HG03575 (cell line): ENCODE measurements at regions not wholly inside any gene's neighbourhood (a gene's known extent, or its start where the extent isn't known, plus 50 kb on each side); places are given as distances from the start of the nearest gene placed in this dataset.
"Not testable (repeated sequence)": the region's sequence is repeated elsewhere in the genome, so short reads cannot be mapped to it uniquely, and the experiment has no call there.

Source experiments
- ATAC-seq: cut with Tn5 transposase; IDR thresholded peaks from one replicate; pipeline ENCODE4 v1.9.1; 2021; ENCODE audit not compliant: unreplicated experiment, insufficient number of reproducible peaks, low FRiP score; ENCODE audit errors: extremely low read depth

DNA sequence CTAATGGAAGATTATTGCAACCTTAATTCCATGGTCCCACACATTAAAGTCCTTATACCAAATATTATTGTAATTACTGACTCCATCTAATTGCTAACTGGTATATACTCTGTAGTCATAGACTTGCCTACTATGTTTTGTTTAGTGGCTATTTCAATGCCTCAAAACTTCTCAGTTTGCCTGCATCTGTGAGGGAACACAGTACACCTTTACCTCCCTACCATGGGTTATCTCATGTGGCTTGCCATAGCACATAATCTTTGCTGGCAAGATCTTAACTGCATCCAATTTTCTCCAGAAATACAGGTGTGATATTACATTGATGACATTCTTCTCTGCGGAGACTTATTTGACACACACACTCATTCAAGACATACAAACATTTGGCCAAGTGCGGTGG is 107.1 kb upstream of the ZNF184 start:
- no peak for ATAC-seq

DNA sequence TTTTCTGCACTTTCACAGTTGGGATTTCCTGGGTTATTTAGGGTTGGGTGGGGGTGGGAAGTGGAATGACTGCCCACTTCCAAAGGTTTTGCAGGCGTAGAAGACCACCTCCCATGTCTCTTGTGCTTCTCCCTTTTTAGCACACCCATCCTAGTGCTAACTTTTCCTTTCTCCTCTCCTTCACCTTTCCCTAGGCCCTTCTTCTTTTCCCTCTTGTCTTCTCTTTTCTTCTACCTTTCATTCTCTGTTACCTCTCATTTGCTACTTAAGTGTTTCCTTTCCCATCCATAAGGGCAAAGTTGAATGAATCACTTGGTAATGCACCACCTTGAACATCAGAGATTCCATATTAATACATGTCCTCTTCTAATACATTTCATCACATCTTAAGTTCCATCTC is 105.0 kb upstream of the ZNF184 start:
- ATAC-seq = no peak

DNA sequence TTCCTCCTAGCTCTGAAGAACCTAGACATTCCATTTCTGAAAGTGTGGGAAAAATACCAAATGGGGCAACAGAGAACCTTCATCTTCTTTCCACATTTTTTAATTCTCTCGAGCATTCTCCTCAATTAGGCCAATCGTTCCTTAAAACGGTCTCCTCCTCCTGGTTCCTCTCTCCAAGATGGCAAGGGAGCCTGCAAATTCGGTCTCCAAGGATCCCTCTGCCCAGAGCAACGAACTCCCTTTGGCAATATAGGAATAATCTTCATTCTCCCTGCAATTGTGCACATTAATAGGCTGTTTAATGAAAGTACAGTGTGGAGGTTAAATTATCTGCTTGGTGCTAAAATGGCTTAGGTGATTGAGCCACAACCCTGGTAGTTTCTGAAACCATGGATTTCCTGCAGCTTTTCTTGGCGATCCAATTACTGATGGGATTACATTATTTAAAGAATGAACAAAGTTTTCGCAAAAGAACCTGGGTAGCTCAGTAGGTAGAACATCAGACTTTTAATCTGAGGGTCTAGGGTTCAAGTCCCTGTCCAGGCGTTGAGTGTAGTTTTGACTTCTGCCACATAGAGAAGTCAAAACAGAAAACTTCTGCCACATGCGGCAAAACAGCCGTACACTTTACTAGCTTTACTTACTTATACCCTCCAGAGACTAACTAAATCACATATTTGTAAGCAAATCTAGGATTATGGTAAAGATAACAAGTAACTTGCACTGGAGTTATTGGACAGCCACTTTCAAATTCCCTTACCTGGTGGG is 102.9 kb upstream of the ZNF184 start:
- no peak for ATAC-seq

DNA sequence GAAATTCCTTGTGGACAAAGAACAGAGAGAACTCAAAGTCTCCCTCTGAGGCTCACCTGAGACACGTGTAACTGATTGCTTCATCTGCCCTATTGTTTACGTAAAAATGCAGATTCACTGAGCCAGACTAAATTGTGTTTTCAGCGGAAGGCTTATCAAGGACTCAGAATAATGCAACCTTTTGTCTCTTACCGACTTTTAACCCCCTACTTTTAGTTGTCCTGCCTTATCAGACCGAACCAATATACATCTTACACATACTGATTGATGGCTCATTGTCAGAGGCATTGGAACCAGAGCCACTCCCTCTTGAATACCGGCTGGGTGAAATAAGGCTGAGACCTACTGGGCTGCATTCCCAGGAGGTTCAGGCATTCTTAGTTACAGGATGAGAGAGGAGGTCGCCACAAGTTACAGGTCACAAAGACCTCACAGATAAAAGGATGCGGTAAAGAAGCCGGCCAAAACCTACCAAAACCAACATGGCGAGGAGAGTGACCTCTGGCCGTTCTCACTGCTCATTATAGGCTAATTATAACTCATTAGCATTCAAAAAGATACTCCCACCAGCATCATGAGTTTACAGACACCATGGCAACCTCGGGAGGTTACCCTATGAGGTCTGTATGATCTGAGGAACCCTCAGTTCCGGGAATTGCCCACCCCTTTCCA is 95.5 kb upstream of the ZNF184 start:
- ATAC-seq = no peak

DNA sequence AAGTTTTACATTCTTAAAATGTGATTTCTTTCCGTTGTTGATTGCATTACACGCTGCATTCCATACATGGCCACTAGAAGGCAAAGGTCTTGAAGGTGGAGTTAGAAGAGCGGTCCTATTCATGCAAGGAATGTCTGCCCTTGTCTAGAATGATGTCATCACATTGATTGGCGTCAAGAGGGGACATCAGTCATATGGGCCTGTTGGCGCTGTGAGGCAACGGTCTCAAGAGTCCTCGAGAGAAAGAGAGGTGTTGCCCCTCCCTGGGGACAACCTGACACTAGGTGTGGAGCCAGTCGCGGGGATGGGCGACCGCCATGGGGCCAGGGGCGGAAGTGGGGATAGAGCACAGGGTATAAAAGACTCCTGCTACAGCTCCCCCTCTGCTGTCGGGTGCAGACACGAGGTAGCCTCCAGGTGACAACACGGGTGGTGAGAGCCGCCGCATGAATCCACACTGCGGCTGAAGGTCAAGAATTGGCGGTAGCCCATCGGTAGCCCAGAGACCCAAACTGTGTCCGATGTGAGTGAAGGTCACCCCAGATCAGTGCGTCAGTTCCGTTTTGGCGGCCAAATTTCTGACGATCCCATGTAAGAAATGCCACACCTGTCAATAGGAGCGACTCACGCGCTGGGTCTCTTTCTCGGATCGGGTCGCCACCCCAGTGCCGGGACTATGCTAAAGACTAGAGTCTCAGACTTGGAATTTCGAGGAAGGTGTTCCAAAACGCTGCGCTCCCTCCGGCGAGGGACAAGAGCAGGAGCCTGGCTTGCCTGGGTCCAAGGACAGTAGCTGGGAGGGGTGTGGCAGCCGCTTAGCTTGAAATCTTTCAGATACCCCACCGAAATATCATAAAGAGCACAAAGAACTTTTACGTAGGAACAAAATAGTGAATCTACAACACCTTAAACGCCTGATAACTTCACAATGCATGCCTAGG is 93.2 kb upstream of the ZNF184 start:
- no peak for ATAC-seq

DNA sequence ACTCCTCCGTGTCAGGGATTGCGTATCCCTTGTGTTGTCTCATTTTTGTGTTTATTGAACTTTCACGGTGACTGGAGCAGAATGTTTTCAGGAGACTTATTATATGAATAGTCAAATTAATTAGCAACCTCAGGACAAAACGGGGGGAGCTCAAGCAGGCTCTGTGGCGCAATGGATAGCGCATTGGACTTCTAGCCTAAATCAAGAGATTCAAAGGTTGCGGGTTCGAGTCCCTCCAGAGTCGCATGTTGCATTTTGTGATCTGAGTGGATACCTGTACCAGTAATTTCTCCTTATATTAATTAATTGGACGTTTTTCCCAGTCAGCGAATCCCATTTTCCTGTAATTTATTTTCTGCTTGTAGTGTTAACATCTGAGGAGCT is 89.1 kb upstream of the ZNF184 start:
- no peak for ATAC-seq

DNA sequence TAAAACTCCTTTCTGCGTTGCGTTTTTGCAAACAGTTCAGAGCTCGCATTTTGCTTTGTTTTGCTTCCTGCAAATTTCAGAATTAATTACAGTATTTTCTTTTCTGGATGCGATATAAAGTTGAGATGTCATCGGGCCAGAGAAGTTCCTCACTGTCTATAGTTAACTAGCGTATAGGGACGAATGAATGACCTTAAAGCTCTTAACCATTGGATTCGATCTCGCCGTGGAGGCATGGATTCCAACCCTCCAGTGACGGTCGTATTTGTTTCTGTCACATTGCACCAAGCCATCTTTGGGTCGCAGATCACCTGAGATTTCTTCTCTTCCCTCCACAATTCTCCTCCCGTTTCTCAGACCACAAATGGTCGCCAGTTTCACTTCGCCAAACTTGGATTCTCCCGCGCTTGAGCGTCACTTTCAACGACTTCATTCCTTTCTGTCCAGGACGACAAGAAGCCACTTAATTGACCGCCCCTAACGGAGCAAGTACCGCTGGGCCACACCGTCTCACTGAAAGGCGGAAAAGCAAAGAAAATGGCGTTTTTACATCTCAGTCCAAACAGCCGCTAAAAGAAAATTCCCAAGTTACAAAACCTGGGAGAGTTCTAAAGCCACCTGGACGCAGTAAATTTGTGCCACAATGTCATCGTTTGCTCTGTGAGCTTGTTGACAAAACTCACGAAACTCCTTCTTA is 85.3 kb upstream of the ZNF184 start:
- ATAC-seq = no peak

DNA sequence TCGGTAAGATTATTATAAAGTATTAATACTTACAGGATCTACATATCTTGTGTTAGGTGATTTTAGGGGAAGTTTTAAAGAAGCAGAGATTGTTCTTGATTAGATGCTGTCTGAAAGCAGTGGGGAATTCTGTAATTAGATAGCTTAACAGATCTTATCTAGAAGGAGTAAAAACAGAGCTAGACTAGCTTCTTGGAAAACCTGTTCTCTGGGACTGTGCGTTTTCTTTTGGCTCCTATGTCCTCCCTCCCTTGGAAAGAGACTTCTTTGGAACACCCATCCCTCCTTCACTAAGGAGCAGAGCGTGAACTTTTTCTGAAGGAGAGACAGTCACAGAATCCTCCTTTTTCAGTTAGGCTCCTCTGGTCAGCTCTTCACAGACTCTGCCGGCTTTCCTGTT is 83.5 kb upstream of the ZNF184 start:
- no peak for ATAC-seq

DNA sequence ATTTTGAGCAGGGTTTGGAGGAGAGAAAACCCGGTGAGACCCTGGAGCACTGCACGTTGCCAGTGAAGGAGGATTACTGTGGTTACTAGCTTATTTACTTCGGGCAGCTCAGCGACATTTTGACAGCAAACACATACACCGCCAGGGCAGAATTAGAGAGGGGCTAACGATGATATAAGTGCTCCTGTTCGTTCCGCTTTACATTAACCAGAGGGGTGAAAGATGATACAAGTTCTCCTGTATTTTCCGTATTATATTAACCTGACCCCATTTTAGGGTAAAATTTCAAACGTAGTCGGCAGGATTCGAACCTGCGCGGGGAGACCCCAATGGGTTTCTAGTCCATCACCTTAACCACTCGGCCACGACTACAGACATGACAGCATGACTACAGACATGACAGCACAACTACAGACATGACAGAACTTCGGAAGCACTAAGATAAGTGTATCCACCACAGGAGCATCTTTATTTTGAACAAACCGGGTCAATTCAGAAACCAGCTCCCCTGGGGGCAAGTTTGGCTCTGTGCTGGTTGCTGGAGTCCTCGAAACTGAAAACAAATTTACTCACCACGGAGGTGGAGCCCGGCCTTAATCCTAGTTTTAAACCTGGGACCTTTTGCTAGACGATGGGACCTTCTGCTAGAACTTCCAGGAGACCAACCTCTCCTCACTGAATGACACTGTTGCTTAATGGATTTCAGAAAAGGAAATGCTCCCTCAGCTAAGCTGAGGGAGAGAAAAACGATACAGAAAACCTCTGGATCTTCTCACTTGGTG is 80.4 kb upstream of the ZNF184 start:
- ATAC-seq = no peak

DNA sequence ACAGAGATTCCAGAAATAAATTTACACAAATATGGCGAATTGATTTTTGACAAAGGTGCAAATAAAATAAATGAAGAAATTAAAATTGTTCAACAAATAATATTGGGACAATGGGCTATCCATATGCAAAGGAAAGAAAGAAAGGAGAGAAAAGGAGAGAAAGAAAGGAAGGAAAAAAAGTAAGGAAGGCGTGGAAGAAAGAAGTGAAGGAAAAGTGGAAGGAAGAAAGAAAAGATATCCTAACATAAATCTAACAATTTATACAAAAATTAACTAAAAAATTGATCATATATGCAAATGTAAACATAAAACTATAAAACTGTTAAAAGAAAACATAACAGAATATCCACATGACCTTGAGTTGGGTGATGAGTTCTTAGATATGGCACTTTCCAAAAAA is 78.7 kb upstream of the ZNF184 start:
- no peak for ATAC-seq

DNA sequence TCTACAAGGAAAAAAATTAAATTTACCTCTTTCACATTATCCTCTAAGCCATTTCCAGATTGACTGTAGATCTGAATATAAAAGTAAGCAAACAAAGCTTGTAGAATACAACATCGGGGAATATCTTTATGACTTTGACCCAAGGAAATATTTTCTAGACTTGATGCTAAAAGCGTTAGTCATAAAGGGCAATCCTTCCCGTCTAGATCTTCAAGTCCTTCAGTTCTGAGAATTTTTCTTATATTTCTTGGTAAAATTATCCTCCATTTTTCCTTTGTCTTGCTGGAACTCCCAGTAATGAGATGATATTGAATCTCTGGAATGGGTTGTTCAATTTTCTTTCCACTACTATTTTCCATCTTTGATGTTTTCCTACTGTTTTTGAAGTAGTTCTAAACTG is 77.8 kb upstream of the ZNF184 start:
- ATAC-seq = no peak

DNA sequence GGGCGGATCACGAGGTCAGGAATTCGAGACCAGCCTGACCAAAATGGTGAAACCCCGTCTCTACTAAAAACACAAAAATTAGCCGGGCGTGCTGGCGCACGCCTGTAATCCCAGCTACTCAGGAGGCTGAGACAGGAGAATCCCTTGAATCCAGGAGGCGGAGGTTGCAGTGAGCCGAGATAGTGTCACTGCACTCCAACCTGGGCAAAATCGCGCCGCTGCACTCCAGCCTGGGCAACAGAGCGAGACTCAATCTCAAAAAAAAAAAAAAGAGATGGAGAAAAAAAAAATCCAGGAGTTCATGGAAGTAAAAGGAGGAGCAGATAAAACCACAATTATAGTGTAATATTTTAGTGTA is 76.3 kb upstream of the ZNF184 start:
- not testable (repeated sequence) for ATAC-seq

DNA sequence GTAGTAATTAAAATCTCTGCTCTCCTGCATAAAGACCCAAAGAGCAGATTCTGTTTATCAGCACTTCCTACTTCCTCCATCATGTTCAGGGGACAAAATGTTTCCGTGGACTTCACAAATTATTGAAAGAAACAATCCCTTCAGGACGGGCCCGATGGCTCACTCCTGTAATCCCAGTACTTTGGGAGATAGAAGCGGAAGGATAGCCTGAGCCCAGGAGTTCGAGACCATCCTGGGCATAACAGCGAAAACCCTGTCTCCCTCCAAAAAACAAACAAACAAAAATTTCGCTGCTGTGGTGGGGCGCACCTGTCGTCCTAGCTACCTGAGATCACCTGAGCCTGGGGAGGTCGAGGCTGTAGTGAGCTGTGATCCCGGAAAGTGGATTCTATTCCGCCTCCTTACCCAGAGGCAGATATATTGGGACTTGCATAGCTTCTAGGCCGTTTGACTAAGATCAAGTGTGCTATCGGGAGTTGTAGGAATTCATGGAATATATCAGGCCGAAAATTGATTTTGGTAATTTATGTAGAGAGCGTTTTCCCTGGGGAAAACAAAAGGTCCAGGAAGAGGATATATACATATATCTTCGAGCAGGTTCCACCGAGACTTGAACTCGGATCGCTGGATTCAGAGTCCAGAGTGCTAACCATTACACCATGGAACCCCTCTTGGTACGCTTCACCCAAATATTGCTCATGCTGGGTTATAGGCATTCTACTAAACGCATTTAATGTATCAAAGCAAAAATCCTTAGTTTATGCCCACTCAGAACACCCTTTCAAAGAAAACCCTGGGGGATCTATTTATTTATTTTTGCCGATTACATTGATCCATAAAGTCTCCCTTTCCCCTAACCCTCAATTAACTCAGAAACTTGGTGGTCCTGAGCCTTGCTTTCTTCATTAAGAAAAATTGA is 74.5 kb upstream of the ZNF184 start:
- ATAC-seq = no peak

DNA sequence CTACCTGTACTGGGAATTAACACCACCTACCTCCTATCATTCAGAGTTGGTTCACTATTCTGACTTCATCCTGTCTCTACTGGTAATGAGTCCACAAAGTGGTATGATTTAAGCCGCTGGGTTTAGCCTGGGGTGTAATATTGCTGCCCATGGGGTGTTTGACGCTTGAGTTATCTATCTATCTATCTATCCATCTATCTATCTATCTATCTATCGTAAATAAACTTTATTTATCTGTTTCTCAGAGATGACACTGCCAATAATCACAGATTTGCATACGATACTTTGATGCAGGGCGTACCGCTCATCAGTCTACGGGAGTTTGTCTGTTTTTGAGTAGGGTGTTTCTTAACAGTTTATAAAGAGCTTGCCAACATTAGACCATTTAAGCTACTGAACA is 73.6 kb upstream of the ZNF184 start:
- no peak for ATAC-seq

DNA sequence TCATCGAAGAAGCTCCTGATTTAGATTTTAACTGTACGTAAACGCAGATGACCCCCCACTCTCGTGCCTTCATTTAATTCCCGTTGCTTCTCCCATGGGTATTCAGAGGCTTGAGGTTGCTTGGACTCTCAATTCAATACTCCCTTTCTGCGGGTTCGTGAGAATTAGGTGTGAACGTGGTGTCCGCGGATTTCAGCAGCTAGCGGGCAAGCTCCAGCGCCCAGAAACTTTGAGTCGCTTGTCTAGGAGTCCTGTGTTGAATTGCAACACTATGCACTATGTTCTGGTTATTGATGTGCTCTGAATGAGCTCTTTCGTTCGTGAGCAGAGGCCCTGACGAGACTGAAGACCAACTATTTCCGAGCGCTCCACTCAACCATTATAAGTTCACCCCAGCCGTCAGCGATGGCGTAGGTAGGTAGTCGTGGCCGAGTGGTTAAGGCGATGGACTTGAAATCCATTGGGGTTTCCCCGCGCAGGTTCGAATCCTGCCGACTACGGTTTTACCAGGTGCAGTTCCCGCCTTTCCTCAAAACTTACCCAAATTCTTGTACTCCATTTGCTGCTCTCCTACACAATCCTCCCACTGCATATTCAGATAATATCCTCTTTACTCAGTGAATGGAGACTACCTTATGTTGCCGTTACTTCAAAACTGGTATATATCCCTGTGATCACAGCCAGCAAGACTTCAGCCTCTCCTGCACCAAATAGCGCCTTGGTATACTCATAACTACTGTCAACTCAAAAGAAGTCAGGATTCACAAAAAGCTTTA is 72.6 kb upstream of the ZNF184 start:
- ATAC-seq = no peak

DNA sequence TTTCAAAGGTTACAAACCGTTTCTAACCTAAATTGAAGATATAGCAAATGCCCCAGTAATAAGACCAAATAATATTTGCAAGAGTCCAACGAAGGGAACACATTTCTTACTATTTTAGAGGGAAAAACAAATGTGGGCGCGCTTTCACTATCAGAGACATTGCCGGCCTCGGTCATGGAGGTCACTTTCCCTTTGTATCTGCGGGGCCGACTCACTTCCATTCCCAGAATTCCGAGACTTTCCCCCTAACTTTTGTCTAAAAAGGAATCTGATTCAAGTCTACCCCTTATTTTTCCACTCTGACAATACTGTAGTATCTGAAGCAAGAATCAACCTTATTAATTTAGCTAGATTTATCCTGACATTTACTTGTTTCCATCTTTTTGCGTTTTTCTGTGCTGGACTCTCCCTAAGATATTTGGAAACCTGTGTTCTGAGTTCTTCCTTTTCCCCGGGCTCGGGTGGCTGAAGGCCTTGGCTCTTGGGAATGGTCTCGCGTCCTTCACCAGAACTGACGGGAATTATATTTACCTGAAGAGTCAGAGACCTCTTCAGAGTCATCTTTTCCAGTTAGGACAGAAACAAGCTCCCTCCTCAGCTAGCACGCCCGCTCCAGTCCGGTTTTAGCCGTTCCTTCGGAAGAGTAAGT is 71.8 kb upstream of the ZNF184 start:
- no peak for ATAC-seq
